A549 (cell line): ENCODE measurements at regions not wholly inside any gene's neighbourhood (a gene's known extent, or its start where the extent isn't known, plus 50 kb on each side); places are given as distances from the start of the nearest gene placed in this dataset.

Experiments
- ATAC-seq, 2 experiments: fragments of 200-7000 bp in 1 of 2; fragments of >200 bp in 1 of 2; cut with Nextera tagmentation in 1 of 2; cut with Tn5 transposase in 1 of 2; 3 replicates each; pipeline versions ENCODE4 v1.8.0 to v1.9.1; 2018 to 2020; ENCODE audit warnings: mild to moderate bottlenecking in 1 of 2, moderate library complexity in 1 of 2
- CTCF ChIA-PET: fragments of 300-600 bp; sonication (Branson Sonifier 250); formaldehyde crosslinking; extraction: SDS; loops from one replicate; lab custom pipeline; 2021; ENCODE audit warnings: antibody characterized with exemption, inconsistent platforms; lab: Yijun Ruan, JAX
- POLR2A ChIA-PET: fragments of 350-600 bp; formaldehyde crosslinking; extraction: SDS; loops from one replicate; lab custom pipeline; 2021; ENCODE audit warnings: antibody characterized with exemption, inconsistent platforms; lab: Yijun Ruan, JAX
- DNase-seq, 2 experiments: peaks; one replicate each; pipeline versions ENCODE4 v3.0.0 to v3.0.0-alpha.2; 2011 to 2016; ENCODE audit warnings: low read depth in 1 of 2, low spot score in 1 of 2
- FAIRE-seq: peaks from 2 replicates; lab custom pipeline; 2011; peaks lifted over from hg19 to GRCh38; lab: Jason Lieb, UNC
- H3K27ac ChIP-seq, 2 experiments: fragments of >200 bp; sonication (Bioruptor Twin); formaldehyde crosslinking; 3 replicates each; pipeline ENCODE4 v1.5.1; 2016 to 2017
- H3K4me1 ChIP-seq: fragments of >200 bp; sonication (Bioruptor Twin); formaldehyde crosslinking; 3 replicates; pipeline ENCODE4 v1.6.1; 2016
- H3K4me2 ChIP-seq: fragments of >200 bp; sonication (Bioruptor Twin); formaldehyde crosslinking; 3 replicates; pipeline ENCODE4 v1.6.1; 2016
- H3K4me3 ChIP-seq: fragments of >200 bp; sonication (Bioruptor Twin); formaldehyde crosslinking; 3 replicates; pipeline ENCODE4 v1.5.1; 2016
- H3K9me3 ChIP-seq: fragments of >200 bp; sonication (Bioruptor Twin); formaldehyde crosslinking; 3 replicates; pipeline ENCODE4 v1.6.1; 2016
- BHLHE40 ChIP-seq: IDR thresholded peaks from 2 replicates; pipeline ENCODE4 v1.6.1; 2012; ENCODE audit warnings: low read depth, low read length, inconsistent platforms
- CBX2 ChIP-seq: fragments of 200-600 bp; sonication (generic); IDR thresholded peaks from 2 replicates; pipeline ENCODE4 v1.6.1; 2016; ENCODE audit warnings: low read depth, mild to moderate bottlenecking, borderline replicate concordance
- CTCF ChIP-seq: fragments of >200 bp; sonication (Bioruptor Twin); formaldehyde crosslinking; IDR thresholded peaks from 3 replicates; pipeline ENCODE4 v1.5.1; 2016
- EHMT2 ChIP-seq: fragments of 200-600 bp; sonication (generic); IDR thresholded peaks from 2 replicates; pipeline ENCODE4 v1.6.1; 2016; ENCODE audit warnings: antibody characterized with exemption, low read depth, mild to moderate bottlenecking, moderate library complexity
- FOSB ChIP-seq: fragments of 250-450 bp; sonication (Bioruptor Pico); IDR thresholded peaks from 2 replicates; pipeline ENCODE4 v1.5.0; 2020; ENCODE audit warnings: mild to moderate bottlenecking, moderate library complexity
- FOXS1 ChIP-seq: fragments of 250-450 bp; sonication (Bioruptor Pico); IDR thresholded peaks from 2 replicates; pipeline ENCODE4 v1.5.0; 2020; ENCODE audit warnings: mild to moderate bottlenecking, moderate library complexity
- GATA3 ChIP-seq: IDR thresholded peaks from 2 replicates; pipeline ENCODE4 v1.6.1; 2012; ENCODE audit warnings: borderline replicate concordance
- HDAC2 ChIP-seq: fragments of 200-600 bp; sonication (generic); IDR thresholded peaks from 2 replicates; pipeline ENCODE4 v1.6.1; 2016
- HES2 ChIP-seq: fragments of >200 bp; sonication (Bioruptor Twin); formaldehyde crosslinking; IDR thresholded peaks from 2 replicates; pipeline ENCODE4 v1.6.1; 2016
- HOXB5 ChIP-seq: fragments of 250-450 bp; sonication (Bioruptor Pico); IDR thresholded peaks from 2 replicates; pipeline ENCODE4 v1.5.0; 2020; ENCODE audit warnings: mild to moderate bottlenecking, moderate library complexity
- PBX3 ChIP-seq: IDR thresholded peaks from 2 replicates; pipeline ENCODE4 v1.6.1; 2012
- PHF8 ChIP-seq: fragments of 200-600 bp; sonication (generic); IDR thresholded peaks from 2 replicates; pipeline ENCODE4 v1.6.1; 2016; ENCODE audit warnings: low read depth, mild to moderate bottlenecking, antibody characterized with exemption, moderate library complexity, borderline replicate concordance
- RARB ChIP-seq: fragments of 250-450 bp; sonication (Bioruptor Pico); IDR thresholded peaks from 2 replicates; pipeline ENCODE4 v1.8.0; 2021; ENCODE audit warnings: mild to moderate bottlenecking, moderate library complexity
- REST ChIP-seq: fragments of 200-600 bp; sonication (generic); IDR thresholded peaks from 2 replicates; pipeline ENCODE4 v1.6.1; 2016; ENCODE audit warnings: antibody characterized with exemption, mild to moderate bottlenecking, moderate library complexity
- RFX5 ChIP-seq: fragments of 450-650 bp; IDR thresholded peaks from 2 replicates; pipeline ENCODE4 v1.7.1; 2014; ENCODE audit warnings: antibody characterized with exemption, mild to moderate bottlenecking, moderate library complexity
- ZNF302 ChIP-seq: fragments of 250-450 bp; sonication (Bioruptor Pico); IDR thresholded peaks from 2 replicates; pipeline ENCODE4 v1.9.0; 2021; ENCODE audit warnings: inconsistent platforms, mild to moderate bottlenecking, moderate library complexity
- WGBS: methylation state at CpG from one replicate; pipeline ENCODE4 v1.1.6; 2017; ENCODE audit errors: missing lambda C conversion rate; 5-methylcytosine and 5-hydroxymethylcytosine counted together

- FAIRE-seq (no peak), DNase-seq (no peak), ATAC-seq (no peak)
- 78% methylated on average over 2 of the region's 2 CpGs for WGBS
- no peak overlapping the region for H3K4me2 ChIP-seq
- POLR2A ChIA-PET: no interaction called here
- TF ChIP-seq GATA3: no peak
- TF ChIP-seq RARB: no peak
- TF ChIP-seq EHMT2: no peak
- no peak for TF ChIP-seq HDAC2
- TF ChIP-seq RFX5: no peak
- no peak for TF ChIP-seq REST
- TF ChIP-seq HOXB5 (CRISPR knock-in tag): no peak
- no peak for TF ChIP-seq FOSB (CRISPR knock-in tag)
- TF ChIP-seq HES2: no peak
- TF ChIP-seq CTCF: no peak
- no peak for TF ChIP-seq ZNF302 (CRISPR knock-in tag)
- no peak for TF ChIP-seq PBX3
- no peaks in the 10 kb centered on the region for H3K4me1 ChIP-seq
- CTCF ChIA-PET: interaction anchor here (0.6 to 1.4 kb wide), 2 partner anchors 699 to 1496 kb away, joined by 3 read pairs; no protein-coding TSS in a partner anchor
- no peaks in the 10 kb centered on the region for H3K9me3 ChIP-seq
- no peak overlapping the region for H3K4me3 ChIP-seq
- no peak overlapping the region for H3K27ac ChIP-seq
These were observed 690.5 kb upstream of the LRRN3 start for GRCh38 chr7:110400411-110400810.

- WGBS: 12% methylated on average over 3 of the region's 3 CpGs
These were observed 683.7 kb upstream of the LRRN3 start for GRCh38 chr7:110407242-110407641.

More at GRCh38 chr7:110407242-110407641, 683.7 kb upstream of the LRRN3 start:
- Histone ChIP-seq H3K4me2 (no peak overlapping the region), H3K9me3 (peaks cover 2% of the 10 kb centered on the region; the same call in 1 of the 3 replicates), H3K4me1 (no peaks in the 10 kb centered on the region), H3K27ac (no peak overlapping the region), H3K4me3 (no peak overlapping the region)
- DNase-seq: no peak
- ChIA-PET POLR2A (no interaction called here), CTCF (no interaction called here)
- no peak for FAIRE-seq
- ATAC-seq: no peak
- TF ChIP-seq CBX2 (no peak), RFX5 (no peak), CTCF (no peak), BHLHE40 (no peak), FOXS1 (no peak), PHF8 (no peak), ZNF302 (CRISPR knock-in tag) (no peak)
